HepG2 (cell line): ENCODE measurements at regions not wholly inside any gene's neighbourhood (a gene's known extent, or its start where the extent isn't known, plus 50 kb on each side); places are given as distances from the start of the nearest gene placed in this dataset.

ENCODE experiments used
- ELF4 ChIP-seq: sonication (generic); formaldehyde crosslinking; IDR thresholded peaks from 2 replicates; pipeline ENCODE4 v1.5.0; 2020; ENCODE audit warnings: missing genetic modification reagents, mild to moderate bottlenecking, moderate library complexity, borderline replicate concordance
- PRPF4 ChIP-seq: fragments of 200-400 bp; formaldehyde crosslinking; IDR thresholded peaks from 2 replicates; pipeline ENCODE4 v1.6.1; 2016; ENCODE audit warnings: low read length, low read depth; ENCODE audit not compliant: poor library complexity, severe bottlenecking
- RARG ChIP-seq: sonication (generic); formaldehyde crosslinking; IDR thresholded peaks from 2 replicates; pipeline ENCODE4 v1.4.0; 2020; ENCODE audit warnings: low read depth, mild to moderate bottlenecking, missing genetic modification reagents
- TBP ChIP-seq: sonication (generic); formaldehyde crosslinking; IDR thresholded peaks from 2 replicates; pipeline ENCODE4 v1.5.0; 2020; ENCODE audit warnings: missing genetic modification reagents
- ZFYVE20 ChIP-seq: sonication (generic); formaldehyde crosslinking; IDR thresholded peaks from 2 replicates; pipeline ENCODE4 v1.8.0; 2023; ENCODE audit warnings: low read depth, mild to moderate bottlenecking, moderate library complexity, missing genetic modification reagents, borderline replicate concordance
- ZNF260 ChIP-seq: sonication (generic); formaldehyde crosslinking; IDR thresholded peaks from 2 replicates; pipeline ENCODE4 v1.4.0; 2020; ENCODE audit warnings: missing genetic modification reagents, low read depth, mild to moderate bottlenecking, borderline replicate concordance
- TF ChIP-seq, protein P1 (sequence below): sonication (generic); formaldehyde crosslinking; IDR thresholded peaks from 2 replicates; pipeline ENCODE4 v1.5.0; 2020; ENCODE audit warnings: mild to moderate bottlenecking, missing genetic modification reagents, moderate library complexity
- TF ChIP-seq, protein P2 (sequence below): sonication (generic); formaldehyde crosslinking; IDR thresholded peaks from 2 replicates; pipeline ENCODE4 v1.8.0; 2022; ENCODE audit warnings: missing genetic modification reagents, low read depth, mild to moderate bottlenecking, borderline replicate concordance
- TF ChIP-seq, protein P3 (sequence below): sonication (generic); formaldehyde crosslinking; IDR thresholded peaks from 2 replicates; pipeline ENCODE4 v1.8.1; 2023; ENCODE audit warnings: mild to moderate bottlenecking, inconsistent platforms, moderate library complexity, missing genetic modification reagents, borderline replicate concordance

DNA sequence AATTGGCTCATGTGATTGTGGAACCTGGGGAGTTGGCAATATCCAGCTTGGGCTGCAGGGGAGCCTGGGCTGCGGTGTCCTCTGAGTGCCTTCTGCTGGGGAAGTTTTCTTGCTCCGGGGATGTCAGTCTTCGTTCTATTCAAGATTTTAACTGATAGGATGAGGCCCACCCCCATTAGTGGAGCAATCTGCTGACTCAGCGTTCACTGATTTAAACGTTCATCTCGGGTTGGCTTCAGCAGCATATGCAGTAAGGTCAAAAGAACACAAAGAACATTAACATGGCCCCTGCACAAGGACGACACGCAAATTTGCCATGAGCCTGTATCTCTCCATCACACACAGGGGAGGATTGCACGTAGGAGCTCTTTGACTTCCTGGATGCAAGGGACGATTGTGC is 360.6 kb upstream of the ADARB2 start:
- TF ChIP-seq, protein P1, sequence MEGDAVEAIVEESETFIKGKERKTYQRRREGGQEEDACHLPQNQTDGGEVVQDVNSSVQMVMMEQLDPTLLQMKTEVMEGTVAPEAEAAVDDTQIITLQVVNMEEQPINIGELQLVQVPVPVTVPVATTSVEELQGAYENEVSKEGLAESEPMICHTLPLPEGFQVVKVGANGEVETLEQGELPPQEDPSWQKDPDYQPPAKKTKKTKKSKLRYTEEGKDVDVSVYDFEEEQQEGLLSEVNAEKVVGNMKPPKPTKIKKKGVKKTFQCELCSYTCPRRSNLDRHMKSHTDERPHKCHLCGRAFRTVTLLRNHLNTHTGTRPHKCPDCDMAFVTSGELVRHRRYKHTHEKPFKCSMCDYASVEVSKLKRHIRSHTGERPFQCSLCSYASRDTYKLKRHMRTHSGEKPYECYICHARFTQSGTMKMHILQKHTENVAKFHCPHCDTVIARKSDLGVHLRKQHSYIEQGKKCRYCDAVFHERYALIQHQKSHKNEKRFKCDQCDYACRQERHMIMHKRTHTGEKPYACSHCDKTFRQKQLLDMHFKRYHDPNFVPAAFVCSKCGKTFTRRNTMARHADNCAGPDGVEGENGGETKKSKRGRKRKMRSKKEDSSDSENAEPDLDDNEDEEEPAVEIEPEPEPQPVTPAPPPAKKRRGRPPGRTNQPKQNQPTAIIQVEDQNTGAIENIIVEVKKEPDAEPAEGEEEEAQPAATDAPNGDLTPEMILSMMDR = no peak
- TF ChIP-seq ELF4 = no peak
- no peak for TF ChIP-seq ZFYVE20 (CRISPR knock-in tag)
- TF ChIP-seq RARG (CRISPR knock-in tag) = no peak
- no peak for TF ChIP-seq PRPF4
- TF ChIP-seq, protein P2, sequence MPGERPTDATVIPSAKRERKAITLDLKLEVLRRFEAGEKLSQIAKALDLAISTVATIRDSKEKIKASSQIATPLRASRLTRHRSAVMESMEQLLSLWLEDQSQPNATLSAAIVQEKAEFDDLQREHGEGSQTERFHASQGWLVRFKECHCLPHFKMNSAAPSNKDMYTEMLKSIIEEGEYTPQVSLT (CRISPR knock-in tag) = no peak
- TF ChIP-seq TBP (CRISPR knock-in tag) = no peak
- TF ChIP-seq, protein P3, sequence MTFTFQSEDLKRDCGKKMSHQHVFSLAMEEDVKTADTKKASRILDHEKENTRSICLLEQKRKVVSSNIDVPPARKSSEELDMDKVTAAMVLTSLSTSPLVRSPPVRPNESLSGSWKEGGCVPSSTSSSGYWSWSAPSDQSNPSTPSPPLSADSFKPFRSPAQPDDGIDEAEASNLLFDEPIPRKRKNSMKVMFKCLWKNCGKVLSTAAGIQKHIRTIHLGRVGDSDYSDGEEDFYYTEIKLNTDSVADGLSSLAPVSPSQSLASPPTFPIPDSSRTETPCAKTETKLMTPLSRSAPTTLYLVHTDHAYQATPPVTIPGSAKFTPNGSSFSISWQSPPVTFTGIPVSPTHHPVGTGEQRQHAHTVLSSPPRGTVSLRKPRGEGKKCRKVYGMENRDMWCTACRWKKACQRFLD (CRISPR knock-in tag) = no peak
- TF ChIP-seq ZNF260 (CRISPR knock-in tag) = no peak
